Sigmoid colon (tissue), 6 donors: ENCODE measurements at regions not wholly inside any gene's neighbourhood (a gene's known extent, or its start where the extent isn't known, plus 50 kb on each side); places are given as distances from the start of the nearest gene placed in this dataset.
"Not testable (repeated sequence)": the region's sequence is repeated elsewhere in the genome, so short reads cannot be mapped to it uniquely, and the experiment has no call there.

ENCODE experiments used
- DNase-seq: peaks from one replicate; pipeline ENCODE4 v3.0.0-alpha.2; 2019
- H3K27ac ChIP-seq, 4 donors: fragments of 200-600 bp; sonication (generic); one replicate each; pipeline ENCODE4 v1.5.1; 2016 to 2019; ENCODE audit warnings: mild to moderate bottlenecking in 1 of 4
- H3K27me3 ChIP-seq, 3 donors: fragments of 200-600 bp; sonication (generic); one replicate each; pipeline ENCODE4 v1.5.1; 2019; ENCODE audit warnings: mild to moderate bottlenecking in 1 of 3
- H3K36me3 ChIP-seq, 4 donors: fragments of 200-600 bp; sonication (generic); one replicate each; pipeline ENCODE4 v1.5.1; 2016 to 2019
- H3K4me1 ChIP-seq, 4 donors: fragments of 200-600 bp; sonication (generic); one replicate each; pipeline ENCODE4 v1.5.1; 2017 to 2019
- H3K4me3 ChIP-seq, 4 donors: fragments of 200-600 bp; sonication (generic); one replicate each; pipeline ENCODE4 v1.5.1; 2017 to 2019; ENCODE audit warnings: mild to moderate bottlenecking in 2 of 4, moderate library complexity in 1 of 4
- H3K9me3 ChIP-seq, 4 donors: fragments of 200-600 bp in 3 of 4; sonication (generic) in 3 of 4; one replicate each; pipeline versions ENCODE4 v1.5.1 to v1.6.1; 2013 to 2019
- CTCF ChIP-seq, 4 experiments: fragments of 450-650 bp in 3 of 4; fragments of 200-600 bp in 1 of 4; IDR thresholded peaks; one replicate each; pipeline ENCODE4 v1.5.1; 2016 to 2019; ENCODE audit warnings: antibody characterized with exemption in 4 of 4, mild to moderate bottlenecking in 3 of 4, moderate library complexity in 2 of 4
- EP300 ChIP-seq, 4 donors: sonication (generic); formaldehyde crosslinking; IDR thresholded peaks; one replicate each; pipeline ENCODE4 v1.6.1; 2017; ENCODE audit warnings: antibody characterized with exemption in 4 of 4
- POLR2A ChIP-seq, 2 donors: fragments of 450-650 bp; IDR thresholded peaks; one replicate each; pipeline ENCODE4 v1.6.1; 2016; ENCODE audit warnings: antibody characterized with exemption in 2 of 2, mild to moderate bottlenecking in 2 of 2, moderate library complexity in 2 of 2
- POLR2AphosphoS5 ChIP-seq, 4 donors: sonication (generic); formaldehyde crosslinking; IDR thresholded peaks; one replicate each; pipeline ENCODE4 v1.6.1; 2017; ENCODE audit warnings: antibody characterized with exemption in 4 of 4
- WGBS, 2 donors: extraction: QIAGEN DNeasy Blood & Tissue Kit; methylation state at CpG; one replicate each; pipeline ENCODE4 v1.1.7; 2013; 5-methylcytosine and 5-hydroxymethylcytosine counted together
- intact Hi-C: fragments of 100-400 bp; cut with DNase I; formaldehyde crosslinking; loops from one replicate; pipeline ENCODE4 v1.15.1; 2023
- donor health status: healthy with polysubstance abuse.
- donor health status: healthy.

GRCh38 chr4:103842076-103842475, 122.3 kb upstream of the TACR3 start:
- no peak overlapping the region for H3K27ac ChIP-seq
- 71 to 72% methylated on average over 1 of the region's 1 CpG for WGBS, 2 donors
- peaks cover 0 to 2% (median 0%) of the 10 kb centered on the region in 4 donors for H3K9me3 ChIP-seq
- no peaks in the 10 kb centered on the region for H3K4me1 ChIP-seq
- DNase-seq: no peak
- TF ChIP-seq CTCF (IDR thresholded peaks at IDR 0.05) (no peak), POLR2A (IDR thresholded peaks at IDR 0.05) (no peak), POLR2AphosphoS5 (IDR thresholded peaks at IDR 0.05) (no peak), EP300 (IDR thresholded peaks at IDR 0.05) (no peak)
- H3K4me3 ChIP-seq: no peak overlapping the region
- H3K36me3 ChIP-seq: no peaks in the 10 kb centered on the region
- intact Hi-C loops: no loop called here
- no peaks in the 10 kb centered on the region for H3K27me3 ChIP-seq

GRCh38 chr4:103810308-103810707, 90.5 kb upstream of the TACR3 start:
- WGBS, 2 donors: 42 to 57% methylated on average over 5 of the region's 5 CpGs
- H3K27ac ChIP-seq, intact Hi-C loops, H3K4me3 ChIP-seq, H3K4me1 ChIP-seq, H3K36me3 ChIP-seq, DNase-seq, H3K27me3 ChIP-seq, H3K9me3 ChIP-seq: not testable (repeated sequence)

- no peaks in the 10 kb centered on the region for H3K27me3 ChIP-seq
- H3K36me3 ChIP-seq: no peaks in the 10 kb centered on the region
- 90 to 91% methylated on average over 1 of the region's 1 CpG for WGBS, 2 donors
- no peak overlapping the region for H3K4me3 ChIP-seq
- no peak overlapping the region for H3K27ac ChIP-seq
- no peaks in the 10 kb centered on the region for H3K4me1 ChIP-seq
- no peak for DNase-seq
- intact Hi-C loops: no loop called here
- peaks cover 0 to 6% (median 0%) of the 10 kb centered on the region in 4 donors for H3K9me3 ChIP-seq
- no peak for TF ChIP-seq EP300 (IDR thresholded peaks at IDR 0.05)
- TF ChIP-seq POLR2AphosphoS5 (IDR thresholded peaks at IDR 0.05): no peak
- TF ChIP-seq POLR2A (IDR thresholded peaks at IDR 0.05): no peak
- TF ChIP-seq CTCF (IDR thresholded peaks at IDR 0.05): no peak
These were observed 83.0 kb upstream of the TACR3 start for GRCh38 chr4:103802766-103803165.

GRCh38 chr4:103787057-103787456, 67.3 kb upstream of the TACR3 start:
- Histone ChIP-seq H3K36me3 (no peaks in the 10 kb centered on the region), H3K9me3 (peaks cover 0 to 3% (median 3%) of the 10 kb centered on the region in 4 donors), H3K4me1 (no peaks in the 10 kb centered on the region), H3K27me3 (no peaks in the 10 kb centered on the region), H3K27ac (no peak overlapping the region), H3K4me3 (no peak overlapping the region)
- 87 to 89% methylated on average over 4 of the region's 4 CpGs for WGBS, 2 donors
- intact Hi-C loops: no loop called here
- DNase-seq: no peak
- TF ChIP-seq EP300 (IDR thresholded peaks at IDR 0.05) (no peak), POLR2AphosphoS5 (IDR thresholded peaks at IDR 0.05) (no peak), CTCF (IDR thresholded peaks at IDR 0.05) (no peak)

- no peak overlapping the region for H3K27ac ChIP-seq
- no peak overlapping the region for H3K4me3 ChIP-seq
- no peaks in the 10 kb centered on the region for H3K4me1 ChIP-seq
- intact Hi-C loops: no loop called here
- H3K9me3 ChIP-seq: peaks cover 0 to 3% (median 3%) of the 10 kb centered on the region in 4 donors
- DNase-seq: no peak
- 79 to 84% methylated on average over 1 of the region's 1 CpG for WGBS, 2 donors
- TF ChIP-seq EP300 (IDR thresholded peaks at IDR 0.05) (no peak), CTCF (IDR thresholded peaks at IDR 0.05) (no peak), POLR2A (IDR thresholded peaks at IDR 0.05) (no peak), POLR2AphosphoS5 (IDR thresholded peaks at IDR 0.05) (no peak)
- no peaks in the 10 kb centered on the region for H3K27me3 ChIP-seq
- H3K36me3 ChIP-seq: no peaks in the 10 kb centered on the region
These were observed 66.8 kb upstream of the TACR3 start for GRCh38 chr4:103786593-103786992.
